ENCODE measurements at regions not wholly inside any gene's neighbourhood (a gene's known extent, or its start where the extent isn't known, plus 50 kb on each side); places are given as distances from the start of the nearest gene placed in this dataset.

- peaks cover 32% of the 10 kb centered on the region for H3K36me3 Mint-ChIP-seq (ENCODE audit: low read depth)
- H3K4me1 Mint-ChIP-seq = peaks cover 63% of the 10 kb centered on the region
- DNase-seq = no peak
- ChIA-PET POLR2A (interaction anchor here (0.6 kb wide), 1 partner anchor 191 kb away, joined by 8 read pairs; no protein-coding TSS in a partner anchor), CTCF (interaction anchor here (0.6 to 2.2 kb wide), 8 partner anchors 22 to 680 kb away, joined by 3 to 6 read pairs (median 3); no protein-coding TSS in a partner anchor)
- H3K27me3 Mint-ChIP-seq = no peaks in the 10 kb centered on the region
- peak overlapping the region; percentile 86 for H3K27ac Mint-ChIP-seq
- H3K4me3 Mint-ChIP-seq = peak overlapping the region; percentile 76
- H3K9me3 Mint-ChIP-seq = no peaks in the 10 kb centered on the region
Observed at GRCh38 chr7:131104596-131105293, 222.9 kb upstream of the MKLN1 start.

GRCh38 chr7:131105294-131105798 lies 222.3 kb upstream of the MKLN1 start:
- peak overlapping the region; percentile 86 for H3K27ac Mint-ChIP-seq
- no peaks in the 10 kb centered on the region for H3K27me3 Mint-ChIP-seq
- no peak for DNase-seq
- CTCF ChIA-PET = interaction anchor here (0.6 to 2.2 kb wide), 7 partner anchors 17 to 681 kb away, joined by 3 to 6 read pairs (median 3); no protein-coding TSS in a partner anchor
- peak overlapping the region; percentile 76 for H3K4me3 Mint-ChIP-seq
- POLR2A ChIA-PET = no interaction called here
- peaks cover 32% of the 10 kb centered on the region for H3K36me3 Mint-ChIP-seq (ENCODE audit: low read depth)
- no peaks in the 10 kb centered on the region for H3K9me3 Mint-ChIP-seq
- peaks cover 62% of the 10 kb centered on the region for H3K4me1 Mint-ChIP-seq

GRCh38 chr7:131105799-131106680 lies 221.6 kb upstream of the MKLN1 start:
- H3K4me3 Mint-ChIP-seq = peak overlapping the region; percentile 99
- H3K27me3 Mint-ChIP-seq = peaks cover 5% of the 10 kb centered on the region
- CTCF ChIA-PET = interaction anchor here (0.7 to 2.2 kb wide), 7 partner anchors 16 to 209 kb away, joined by 3 to 6 read pairs (median 3); no protein-coding TSS in a partner anchor
- H3K36me3 Mint-ChIP-seq (ENCODE audit: low read depth) = peaks cover 28% of the 10 kb centered on the region
- peaks cover 63% of the 10 kb centered on the region for H3K4me1 Mint-ChIP-seq
- peak overlapping the region; percentile 100 for H3K27ac Mint-ChIP-seq
- peak; percentile 78 for DNase-seq
- POLR2A ChIA-PET = no interaction called here
- H3K9me3 Mint-ChIP-seq = no peaks in the 10 kb centered on the region

- Mint-ChIP-seq H3K27me3 (peaks cover 7% of the 10 kb centered on the region), H3K36me3 (ENCODE audit: low read depth) (peaks cover 26% of the 10 kb centered on the region)
- POLR2A ChIA-PET = no interaction called here
Observed at GRCh38 chr7:131106681-131107336, 220.9 kb upstream of the MKLN1 start.

GRCh38 chr7:131107337-131108211 lies 220.1 kb upstream of the MKLN1 start:
- Mint-ChIP-seq H3K9me3 (no peaks in the 10 kb centered on the region), H3K27me3 (peaks cover 7% of the 10 kb centered on the region), H3K4me3 (peak overlapping the region; percentile 99), H3K27ac (peak overlapping the region; percentile 100), H3K4me1 (peaks cover 69% of the 10 kb centered on the region), H3K36me3 (ENCODE audit: low read depth) (peaks cover 19% of the 10 kb centered on the region)
- CTCF ChIA-PET = interaction anchor here (0.5 to 0.7 kb wide), 3 partner anchors 27 to 95 kb away, joined by 3 to 6 read pairs (median 3); no protein-coding TSS in a partner anchor
- POLR2A ChIA-PET = no interaction called here
- DNase-seq = peak; percentile 85

More at GRCh38 chr7:131106681-131107336, 220.9 kb upstream of the MKLN1 start:
- peak overlapping the region; percentile 99 for H3K4me3 Mint-ChIP-seq
- no peaks in the 10 kb centered on the region for H3K9me3 Mint-ChIP-seq
- CTCF ChIA-PET = interaction anchor here (0.7 to 1.2 kb wide), 5 partner anchors 15 to 105 kb away, joined by 3 read pairs; no protein-coding TSS in a partner anchor
- H3K27ac Mint-ChIP-seq = peak overlapping the region; percentile 100
- peak; percentile 54 for DNase-seq
- H3K4me1 Mint-ChIP-seq = peaks cover 68% of the 10 kb centered on the region

- no peaks in the 10 kb centered on the region for H3K9me3 Mint-ChIP-seq
- POLR2A ChIA-PET = interaction anchor here (0.8 to 1.0 kb wide), 2 partner anchors 80 to 123 kb away, joined by 3 read pairs; no protein-coding TSS in a partner anchor
- peaks cover 20% of the 10 kb centered on the region for H3K36me3 Mint-ChIP-seq (ENCODE audit: low read depth)
- H3K27ac Mint-ChIP-seq = peak overlapping the region; percentile 100
- H3K27me3 Mint-ChIP-seq = peaks cover 13% of the 10 kb centered on the region
- H3K4me1 Mint-ChIP-seq = peaks cover 66% of the 10 kb centered on the region
- DNase-seq = peak; percentile 66
- H3K4me3 Mint-ChIP-seq = peak overlapping the region; percentile 99
- CTCF ChIA-PET = interaction anchor here (0.5 to 1.2 kb wide), 4 partner anchors 11 to 407 kb away, joined by 3 to 6 read pairs (median 3); no protein-coding TSS in a partner anchor
Observed at GRCh38 chr7:131108212-131108940, 219.3 kb upstream of the MKLN1 start.

GRCh38 chr7:131109011-131109758 lies 218.5 kb upstream of the MKLN1 start:
- Mint-ChIP-seq H3K27me3 (peaks cover 14% of the 10 kb centered on the region), H3K4me1 (peaks cover 58% of the 10 kb centered on the region), H3K27ac (peak overlapping the region; percentile 100), H3K4me3 (peak overlapping the region; percentile 99), H3K9me3 (no peaks in the 10 kb centered on the region), H3K36me3 (ENCODE audit: low read depth) (peaks cover 22% of the 10 kb centered on the region)
- ChIA-PET CTCF (interaction anchor here (1.1 to 1.2 kb wide), 3 partner anchors 10 to 406 kb away, joined by 3 read pairs; no protein-coding TSS in a partner anchor), POLR2A (interaction anchor here (0.7 to 1.0 kb wide), 3 partner anchors 80 to 181 kb away, joined by 3 to 4 read pairs (median 3); no protein-coding TSS in a partner anchor)
- DNase-seq = no peak

- peak overlapping the region; percentile 99 for H3K4me3 Mint-ChIP-seq
- CTCF ChIA-PET = interaction anchor here (1.1 to 1.4 kb wide), 3 partner anchors 12 to 379 kb away, joined by 3 read pairs; no protein-coding TSS in a partner anchor
- peaks cover 21% of the 10 kb centered on the region for H3K27me3 Mint-ChIP-seq
- H3K4me1 Mint-ChIP-seq = peaks cover 51% of the 10 kb centered on the region
- peaks cover 20% of the 10 kb centered on the region for H3K36me3 Mint-ChIP-seq (ENCODE audit: low read depth)
- POLR2A ChIA-PET = interaction anchor here (0.6 to 1.0 kb wide), 3 partner anchors 79 to 181 kb away, joined by 3 to 4 read pairs (median 4); no protein-coding TSS in a partner anchor
- no peaks in the 10 kb centered on the region for H3K9me3 Mint-ChIP-seq
- peak; percentile 78 for DNase-seq
- H3K27ac Mint-ChIP-seq = peak overlapping the region; percentile 100
Observed at GRCh38 chr7:131109759-131110296, 217.8 kb upstream of the MKLN1 start.

GRCh38 chr7:131110297-131111080 lies 217.2 kb upstream of the MKLN1 start:
- DNase-seq = no peak
- H3K9me3 Mint-ChIP-seq = no peaks in the 10 kb centered on the region
- ChIA-PET POLR2A (interaction anchor here (0.6 to 0.7 kb wide), 2 partner anchors 174 to 180 kb away, joined by 4 read pairs; no protein-coding TSS in a partner anchor), CTCF (interaction anchor here (0.6 to 1.4 kb wide), 3 partner anchors 11 to 232 kb away, joined by 3 read pairs; no protein-coding TSS in a partner anchor)
- H3K4me3 Mint-ChIP-seq = peak overlapping the region; percentile 99
- peaks cover 49% of the 10 kb centered on the region for H3K4me1 Mint-ChIP-seq
- peaks cover 28% of the 10 kb centered on the region for H3K27me3 Mint-ChIP-seq
- H3K36me3 Mint-ChIP-seq (ENCODE audit: low read depth) = peaks cover 14% of the 10 kb centered on the region
- H3K27ac Mint-ChIP-seq = peak overlapping the region; percentile 100

All from activated CD4-positive, alpha-beta T cell treated with anti-CD3 and anti-CD28 coated beads, Interleukin-2, amount 10 ng/mL, durations not matched to agents 7 days and 5 days (primary cell).